HL-60 (cell line): ENCODE measurements at regions not wholly inside any gene's neighbourhood (a gene's known extent, or its start where the extent isn't known, plus 50 kb on each side); places are given as distances from the start of the nearest gene placed in this dataset.

Source experiments
- GABPA ChIP-seq: IDR thresholded peaks from 2 replicates; pipeline ENCODE4 v1.6.1; 2012; ENCODE audit warnings: low read depth
- POLR2AphosphoS5 ChIP-seq: IDR thresholded peaks from 2 replicates; pipeline ENCODE4 v1.6.1; 2012; ENCODE audit warnings: low read depth
- SPI1 ChIP-seq: IDR thresholded peaks from 2 replicates; pipeline ENCODE4 v1.6.1; 2012; ENCODE audit warnings: low read depth, mild to moderate bottlenecking, borderline replicate concordance
- TF ChIP-seq, protein P1 (sequence below): IDR thresholded peaks from one replicate; pipeline ENCODE4 v1.5.1; 2011; ENCODE audit warnings: low read length, control low read depth, inconsistent platforms; ENCODE audit not compliant: insufficient read depth
- TF ChIP-seq, protein P2 (sequence below): IDR thresholded peaks from 2 replicates; pipeline ENCODE4 v1.6.1; 2012; ENCODE audit warnings: low read depth; ENCODE audit not compliant: insufficient replicate concordance

DNA sequence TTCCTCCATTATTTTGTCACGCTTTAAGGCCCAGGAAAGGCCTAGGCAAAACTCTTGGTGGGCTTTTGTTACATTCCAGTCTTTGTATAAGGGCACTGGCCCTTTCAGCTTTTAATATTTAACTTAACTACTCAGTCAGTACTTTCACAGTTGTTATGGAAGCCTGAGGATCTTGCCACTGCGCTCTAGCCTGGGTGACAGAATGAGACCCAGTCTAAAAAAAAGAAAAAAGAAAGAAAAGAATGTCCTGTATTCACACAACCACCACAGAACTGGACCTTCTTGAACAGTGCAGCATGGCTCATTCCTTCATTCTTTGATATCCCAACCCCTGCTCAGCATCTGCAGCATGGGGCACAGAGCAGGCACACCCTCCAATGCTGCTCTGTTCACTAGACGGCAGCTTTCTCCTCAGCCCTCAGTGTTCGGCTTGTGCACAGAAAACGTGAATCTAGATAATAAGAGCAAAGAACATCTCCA is 59.6 kb upstream of the EPCAM start:
- no peak for TF ChIP-seq POLR2AphosphoS5
- TF ChIP-seq, protein P1, sequence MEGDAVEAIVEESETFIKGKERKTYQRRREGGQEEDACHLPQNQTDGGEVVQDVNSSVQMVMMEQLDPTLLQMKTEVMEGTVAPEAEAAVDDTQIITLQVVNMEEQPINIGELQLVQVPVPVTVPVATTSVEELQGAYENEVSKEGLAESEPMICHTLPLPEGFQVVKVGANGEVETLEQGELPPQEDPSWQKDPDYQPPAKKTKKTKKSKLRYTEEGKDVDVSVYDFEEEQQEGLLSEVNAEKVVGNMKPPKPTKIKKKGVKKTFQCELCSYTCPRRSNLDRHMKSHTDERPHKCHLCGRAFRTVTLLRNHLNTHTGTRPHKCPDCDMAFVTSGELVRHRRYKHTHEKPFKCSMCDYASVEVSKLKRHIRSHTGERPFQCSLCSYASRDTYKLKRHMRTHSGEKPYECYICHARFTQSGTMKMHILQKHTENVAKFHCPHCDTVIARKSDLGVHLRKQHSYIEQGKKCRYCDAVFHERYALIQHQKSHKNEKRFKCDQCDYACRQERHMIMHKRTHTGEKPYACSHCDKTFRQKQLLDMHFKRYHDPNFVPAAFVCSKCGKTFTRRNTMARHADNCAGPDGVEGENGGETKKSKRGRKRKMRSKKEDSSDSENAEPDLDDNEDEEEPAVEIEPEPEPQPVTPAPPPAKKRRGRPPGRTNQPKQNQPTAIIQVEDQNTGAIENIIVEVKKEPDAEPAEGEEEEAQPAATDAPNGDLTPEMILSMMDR: no peak
- TF ChIP-seq SPI1: no peak
- TF ChIP-seq GABPA: no peak
- TF ChIP-seq, protein P2, sequence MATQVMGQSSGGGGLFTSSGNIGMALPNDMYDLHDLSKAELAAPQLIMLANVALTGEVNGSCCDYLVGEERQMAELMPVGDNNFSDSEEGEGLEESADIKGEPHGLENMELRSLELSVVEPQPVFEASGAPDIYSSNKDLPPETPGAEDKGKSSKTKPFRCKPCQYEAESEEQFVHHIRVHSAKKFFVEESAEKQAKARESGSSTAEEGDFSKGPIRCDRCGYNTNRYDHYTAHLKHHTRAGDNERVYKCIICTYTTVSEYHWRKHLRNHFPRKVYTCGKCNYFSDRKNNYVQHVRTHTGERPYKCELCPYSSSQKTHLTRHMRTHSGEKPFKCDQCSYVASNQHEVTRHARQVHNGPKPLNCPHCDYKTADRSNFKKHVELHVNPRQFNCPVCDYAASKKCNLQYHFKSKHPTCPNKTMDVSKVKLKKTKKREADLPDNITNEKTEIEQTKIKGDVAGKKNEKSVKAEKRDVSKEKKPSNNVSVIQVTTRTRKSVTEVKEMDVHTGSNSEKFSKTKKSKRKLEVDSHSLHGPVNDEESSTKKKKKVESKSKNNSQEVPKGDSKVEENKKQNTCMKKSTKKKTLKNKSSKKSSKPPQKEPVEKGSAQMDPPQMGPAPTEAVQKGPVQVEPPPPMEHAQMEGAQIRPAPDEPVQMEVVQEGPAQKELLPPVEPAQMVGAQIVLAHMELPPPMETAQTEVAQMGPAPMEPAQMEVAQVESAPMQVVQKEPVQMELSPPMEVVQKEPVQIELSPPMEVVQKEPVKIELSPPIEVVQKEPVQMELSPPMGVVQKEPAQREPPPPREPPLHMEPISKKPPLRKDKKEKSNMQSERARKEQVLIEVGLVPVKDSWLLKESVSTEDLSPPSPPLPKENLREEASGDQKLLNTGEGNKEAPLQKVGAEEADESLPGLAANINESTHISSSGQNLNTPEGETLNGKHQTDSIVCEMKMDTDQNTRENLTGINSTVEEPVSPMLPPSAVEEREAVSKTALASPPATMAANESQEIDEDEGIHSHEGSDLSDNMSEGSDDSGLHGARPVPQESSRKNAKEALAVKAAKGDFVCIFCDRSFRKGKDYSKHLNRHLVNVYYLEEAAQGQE: no peak
